ENCODE measurements at regions not wholly inside any gene's neighbourhood (a gene's known extent, or its start where the extent isn't known, plus 50 kb on each side); places are given as distances from the start of the nearest gene placed in this dataset.

DNA sequence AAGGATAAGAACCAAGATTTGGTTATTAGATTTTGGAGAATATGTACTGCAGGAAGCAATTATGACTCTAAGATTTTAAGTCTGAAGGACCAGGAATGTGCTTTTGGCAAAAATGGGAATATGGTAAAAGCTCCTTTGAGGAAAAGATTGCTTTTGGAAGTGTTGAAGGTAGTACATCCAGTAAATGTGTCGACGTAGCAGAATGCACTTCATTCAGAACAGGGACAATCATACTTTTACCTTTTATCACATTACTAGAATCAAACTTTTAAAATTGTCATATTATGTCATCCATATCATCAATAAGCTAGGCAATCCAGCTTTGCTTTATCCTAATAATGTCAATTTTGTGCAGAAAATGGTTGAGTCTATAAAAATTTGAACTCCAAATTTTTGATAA, 74.3 kb upstream of the MSTN start:
- no peak for ATAC-seq
- TF ChIP-seq ZNF70 (CRISPR knock-in tag; IDR thresholded peaks at IDR 0.05) (no peak), SNAI2 (CRISPR knock-in tag; IDR thresholded peaks at IDR 0.05) (no peak), ESRRG (CRISPR knock-in tag; IDR thresholded peaks at IDR 0.05) (no peak), GLIS3 (CRISPR knock-in tag; IDR thresholded peaks at IDR 0.05) (no peak), RARB (CRISPR knock-in tag; IDR thresholded peaks at IDR 0.05) (no peak), ISL1 (CRISPR knock-in tag; IDR thresholded peaks at IDR 0.05) (no peak), PPARA (CRISPR knock-in tag; IDR thresholded peaks at IDR 0.05; ENCODE audit: borderline replicate concordance) (no peak)
- TF ChIP-seq, protein P1, sequence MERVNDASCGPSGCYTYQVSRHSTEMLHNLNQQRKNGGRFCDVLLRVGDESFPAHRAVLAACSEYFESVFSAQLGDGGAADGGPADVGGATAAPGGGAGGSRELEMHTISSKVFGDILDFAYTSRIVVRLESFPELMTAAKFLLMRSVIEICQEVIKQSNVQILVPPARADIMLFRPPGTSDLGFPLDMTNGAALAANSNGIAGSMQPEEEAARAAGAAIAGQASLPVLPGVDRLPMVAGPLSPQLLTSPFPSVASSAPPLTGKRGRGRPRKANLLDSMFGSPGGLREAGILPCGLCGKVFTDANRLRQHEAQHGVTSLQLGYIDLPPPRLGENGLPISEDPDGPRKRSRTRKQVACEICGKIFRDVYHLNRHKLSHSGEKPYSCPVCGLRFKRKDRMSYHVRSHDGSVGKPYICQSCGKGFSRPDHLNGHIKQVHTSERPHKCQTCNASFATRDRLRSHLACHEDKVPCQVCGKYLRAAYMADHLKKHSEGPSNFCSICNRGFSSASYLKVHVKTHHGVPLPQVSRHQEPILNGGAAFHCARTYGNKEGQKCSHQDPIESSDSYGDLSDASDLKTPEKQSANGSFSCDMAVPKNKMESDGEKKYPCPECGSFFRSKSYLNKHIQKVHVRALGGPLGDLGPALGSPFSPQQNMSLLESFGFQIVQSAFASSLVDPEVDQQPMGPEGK (CRISPR knock-in tag; IDR thresholded peaks at IDR 0.05; ENCODE audit: borderline replicate concordance): no peak
- TF ChIP-seq, protein P2, sequence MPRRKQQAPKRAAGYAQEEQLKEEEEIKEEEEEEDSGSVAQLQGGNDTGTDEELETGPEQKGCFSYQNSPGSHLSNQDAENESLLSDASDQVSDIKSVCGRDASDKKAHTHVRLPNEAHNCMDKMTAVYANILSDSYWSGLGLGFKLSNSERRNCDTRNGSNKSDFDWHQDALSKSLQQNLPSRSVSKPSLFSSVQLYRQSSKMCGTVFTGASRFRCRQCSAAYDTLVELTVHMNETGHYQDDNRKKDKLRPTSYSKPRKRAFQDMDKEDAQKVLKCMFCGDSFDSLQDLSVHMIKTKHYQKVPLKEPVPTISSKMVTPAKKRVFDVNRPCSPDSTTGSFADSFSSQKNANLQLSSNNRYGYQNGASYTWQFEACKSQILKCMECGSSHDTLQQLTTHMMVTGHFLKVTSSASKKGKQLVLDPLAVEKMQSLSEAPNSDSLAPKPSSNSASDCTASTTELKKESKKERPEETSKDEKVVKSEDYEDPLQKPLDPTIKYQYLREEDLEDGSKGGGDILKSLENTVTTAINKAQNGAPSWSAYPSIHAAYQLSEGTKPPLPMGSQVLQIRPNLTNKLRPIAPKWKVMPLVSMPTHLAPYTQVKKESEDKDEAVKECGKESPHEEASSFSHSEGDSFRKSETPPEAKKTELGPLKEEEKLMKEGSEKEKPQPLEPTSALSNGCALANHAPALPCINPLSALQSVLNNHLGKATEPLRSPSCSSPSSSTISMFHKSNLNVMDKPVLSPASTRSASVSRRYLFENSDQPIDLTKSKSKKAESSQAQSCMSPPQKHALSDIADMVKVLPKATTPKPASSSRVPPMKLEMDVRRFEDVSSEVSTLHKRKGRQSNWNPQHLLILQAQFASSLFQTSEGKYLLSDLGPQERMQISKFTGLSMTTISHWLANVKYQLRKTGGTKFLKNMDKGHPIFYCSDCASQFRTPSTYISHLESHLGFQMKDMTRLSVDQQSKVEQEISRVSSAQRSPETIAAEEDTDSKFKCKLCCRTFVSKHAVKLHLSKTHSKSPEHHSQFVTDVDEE (CRISPR knock-in tag; IDR thresholded peaks at IDR 0.05): no peak

DNA sequence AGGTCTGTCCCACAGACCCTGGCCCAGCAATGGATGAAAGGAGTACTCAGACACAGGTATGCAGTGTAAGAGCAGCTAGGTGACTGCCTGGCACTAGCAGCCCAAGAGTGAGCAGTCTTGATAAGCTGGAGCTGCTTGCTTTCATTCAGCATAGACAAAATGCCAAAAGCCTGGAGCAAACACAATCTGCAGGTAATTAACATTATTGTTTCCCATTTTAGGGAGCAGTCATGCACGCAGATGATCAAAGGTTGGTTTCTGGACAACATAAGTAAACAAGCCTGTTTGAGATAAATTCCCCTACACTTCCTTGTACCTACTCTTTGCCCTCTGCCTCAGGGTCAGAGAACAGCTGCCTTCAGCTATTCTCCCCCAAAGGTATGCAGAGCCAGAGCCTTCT, 73.7 kb upstream of the MSTN start:
- TF ChIP-seq ZFP30 (CRISPR knock-in tag; IDR thresholded peaks at IDR 0.05) (no peak), ISL1 (CRISPR knock-in tag; IDR thresholded peaks at IDR 0.05) (no peak), ZFP3 (CRISPR knock-in tag; IDR thresholded peaks at IDR 0.05) (no peak), PPARA (CRISPR knock-in tag; IDR thresholded peaks at IDR 0.05; ENCODE audit: borderline replicate concordance) (no peak), ARNTL (CRISPR knock-in tag; IDR thresholded peaks at IDR 0.05; ENCODE audit: borderline replicate concordance, low read depth) (no peak), GLIS3 (CRISPR knock-in tag; IDR thresholded peaks at IDR 0.05) (no peak), TCF4 (CRISPR knock-in tag; IDR thresholded peaks at IDR 0.05; ENCODE audit: borderline replicate concordance) (no peak)
- ATAC-seq: no peak

DNA sequence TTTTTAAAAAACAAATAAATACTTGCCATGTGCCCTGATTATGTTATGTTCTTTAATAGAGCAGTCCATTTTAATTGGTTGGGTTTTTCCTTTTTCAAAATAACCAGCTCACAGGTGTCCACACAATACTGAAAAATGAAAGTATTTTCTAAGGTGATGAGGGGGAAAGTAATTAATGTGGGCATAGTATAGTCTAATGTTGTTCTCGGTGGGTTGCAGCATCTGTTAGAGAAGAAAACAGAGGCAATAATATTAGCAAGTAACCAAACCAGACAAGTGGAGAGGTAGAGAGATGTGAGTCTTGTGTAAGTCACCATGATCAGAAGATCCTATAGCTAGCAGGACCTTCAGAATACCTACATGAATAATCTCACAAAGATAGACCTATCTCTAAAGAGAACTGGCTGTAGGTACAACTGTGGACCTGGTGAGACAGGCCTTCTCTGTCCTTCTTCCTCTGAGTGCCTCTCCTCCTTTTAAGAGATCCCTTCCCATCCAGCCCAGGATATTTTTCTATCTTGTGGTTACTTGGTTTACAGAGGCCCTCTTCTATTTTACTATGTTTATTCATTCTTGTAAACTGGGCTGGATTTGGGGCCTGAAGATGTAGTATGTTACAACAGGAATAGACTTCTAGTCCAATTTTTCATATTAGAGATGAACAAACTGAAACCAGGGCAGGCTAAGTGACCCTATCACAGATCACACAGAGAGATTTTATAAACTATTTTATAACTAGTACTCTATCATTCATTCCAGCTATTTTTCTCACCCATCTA, 67.1 kb upstream of the MSTN start:
- no peak for TF ChIP-seq PPARA (CRISPR knock-in tag; IDR thresholded peaks at IDR 0.05; ENCODE audit: borderline replicate concordance)
- no peak for TF ChIP-seq ZFP3 (CRISPR knock-in tag; IDR thresholded peaks at IDR 0.05)
- TF ChIP-seq TCF4 (CRISPR knock-in tag; IDR thresholded peaks at IDR 0.05; ENCODE audit: borderline replicate concordance): no peak
- TF ChIP-seq, protein P3, sequence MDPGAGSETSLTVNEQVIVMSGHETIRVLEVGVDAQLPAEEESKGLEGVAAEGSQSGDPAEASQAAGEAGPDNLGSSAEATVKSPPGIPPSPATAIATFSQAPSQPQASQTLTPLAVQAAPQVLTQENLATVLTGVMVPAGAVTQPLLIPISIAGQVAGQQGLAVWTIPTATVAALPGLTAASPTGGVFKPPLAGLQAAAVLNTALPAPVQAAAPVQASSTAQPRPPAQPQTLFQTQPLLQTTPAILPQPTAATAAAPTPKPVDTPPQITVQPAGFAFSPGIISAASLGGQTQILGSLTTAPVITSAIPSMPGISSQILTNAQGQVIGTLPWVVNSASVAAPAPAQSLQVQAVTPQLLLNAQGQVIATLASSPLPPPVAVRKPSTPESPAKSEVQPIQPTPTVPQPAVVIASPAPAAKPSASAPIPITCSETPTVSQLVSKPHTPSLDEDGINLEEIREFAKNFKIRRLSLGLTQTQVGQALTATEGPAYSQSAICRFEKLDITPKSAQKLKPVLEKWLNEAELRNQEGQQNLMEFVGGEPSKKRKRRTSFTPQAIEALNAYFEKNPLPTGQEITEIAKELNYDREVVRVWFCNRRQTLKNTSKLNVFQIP (CRISPR knock-in tag; IDR thresholded peaks at IDR 0.05; ENCODE audit: borderline replicate concordance, low read depth): no peak
- TF ChIP-seq ZFP30 (CRISPR knock-in tag; IDR thresholded peaks at IDR 0.05): no peak
- TF ChIP-seq ZNF70 (CRISPR knock-in tag; IDR thresholded peaks at IDR 0.05): no peak
- no peak for TF ChIP-seq ZNF565 (CRISPR knock-in tag; conservative IDR thresholded peaks at IDR 0.05; ENCODE audit: low read depth)
- no peak for TF ChIP-seq GLIS3 (CRISPR knock-in tag; IDR thresholded peaks at IDR 0.05)
- TF ChIP-seq ZC3H10 (CRISPR knock-in tag; IDR thresholded peaks at IDR 0.05): no peak
- no peak for TF ChIP-seq CSDC2 (CRISPR knock-in tag; IDR thresholded peaks at IDR 0.05)
- no peak for TF ChIP-seq TOX (CRISPR knock-in tag; IDR thresholded peaks at IDR 0.05; ENCODE audit: borderline replicate concordance)
- TF ChIP-seq OSR1 (CRISPR knock-in tag; IDR thresholded peaks at IDR 0.05): no peak
- TF ChIP-seq ESRRG (CRISPR knock-in tag; IDR thresholded peaks at IDR 0.05): no peak
- TF ChIP-seq, protein P1 (CRISPR knock-in tag; IDR thresholded peaks at IDR 0.05; ENCODE audit: borderline replicate concordance): no peak
- TF ChIP-seq SNAI2 (CRISPR knock-in tag; IDR thresholded peaks at IDR 0.05): no peak
- TF ChIP-seq, protein P4, sequence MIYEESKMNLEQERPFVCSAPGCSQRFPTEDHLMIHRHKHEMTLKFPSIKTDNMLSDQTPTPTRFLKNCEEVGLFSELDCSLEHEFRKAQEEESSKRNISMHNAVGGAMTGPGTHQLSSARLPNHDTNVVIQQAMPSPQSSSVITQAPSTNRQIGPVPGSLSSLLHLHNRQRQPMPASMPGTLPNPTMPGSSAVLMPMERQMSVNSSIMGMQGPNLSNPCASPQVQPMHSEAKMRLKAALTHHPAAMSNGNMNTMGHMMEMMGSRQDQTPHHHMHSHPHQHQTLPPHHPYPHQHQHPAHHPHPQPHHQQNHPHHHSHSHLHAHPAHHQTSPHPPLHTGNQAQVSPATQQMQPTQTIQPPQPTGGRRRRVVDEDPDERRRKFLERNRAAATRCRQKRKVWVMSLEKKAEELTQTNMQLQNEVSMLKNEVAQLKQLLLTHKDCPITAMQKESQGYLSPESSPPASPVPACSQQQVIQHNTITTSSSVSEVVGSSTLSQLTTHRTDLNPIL (CRISPR knock-in tag; IDR thresholded peaks at IDR 0.05; ENCODE audit: low read depth): no peak
- TF ChIP-seq BACH2 (CRISPR knock-in tag; IDR thresholded peaks at IDR 0.05; ENCODE audit: borderline replicate concordance): no peak
- TF ChIP-seq ISL1 (CRISPR knock-in tag; IDR thresholded peaks at IDR 0.05): no peak
- ATAC-seq: no peak

All from SK-N-SH treated with all-trans-retinoic acid at 6 μM for 48 hours (cell line).